ENCODE measurements at regions not wholly inside any gene's neighbourhood (a gene's known extent, or its start where the extent isn't known, plus 50 kb on each side); places are given as distances from the start of the nearest gene placed in this dataset.
A peak's percentile ranks its signal among the peaks of the same experiment; 100 is the strongest.

GRCh38 chr5:77143998-77144836 is 57.1 kb upstream of the ZBED3 start:
- TF ChIP-seq CTCF (conservative IDR thresholded peaks at IDR 0.05; ENCODE audit: low read depth in 2 of 2): peak; percentile 85 to 91
- no peak for TF ChIP-seq ZNF114 (CRISPR knock-in tag; IDR thresholded peaks at IDR 0.05)
- no peak for TF ChIP-seq CREB1 (CRISPR knock-in tag; IDR thresholded peaks at IDR 0.05; ENCODE audit: low read depth)
- no peak for TF ChIP-seq ZNF331 (CRISPR knock-in tag; IDR thresholded peaks at IDR 0.05; ENCODE audit: low read depth)
- no peak for TF ChIP-seq ZNF462 (CRISPR knock-in tag; IDR thresholded peaks at IDR 0.05)
- Histone ChIP-seq H3K79me2 (replicated peaks; ENCODE audit: insufficient read depth) (no peaks in the 10 kb centered on the region), H3K27ac (ENCODE audit: low read depth) (no peak overlapping the region), H3K4me3 (no peak overlapping the region), H3F3A (replicated peaks; ENCODE audit: low read depth) (no peaks in the 10 kb centered on the region), H3K4me1 (ENCODE audit: insufficient read depth) (no peaks in the 10 kb centered on the region), H2AFZ (no peak overlapping the region), H3K4me2 (no peak overlapping the region), H4K20me1 (replicated peaks; ENCODE audit: insufficient read depth) (no peaks in the 10 kb centered on the region), H3K9me2 (ENCODE audit: insufficient read depth) (no peaks in the 10 kb centered on the region), H3K36me3 (ENCODE audit: insufficient read depth) (no peaks in the 10 kb centered on the region), H3K27me3 (ENCODE audit: insufficient read depth) (no peaks in the 10 kb centered on the region)
- H3K9me3 Mint-ChIP-seq: no peaks in the 10 kb centered on the region
- H3K4me3 Mint-ChIP-seq: no peak overlapping the region
- DNase-seq (ENCODE audit: low spot score) (peak; percentile 86), ATAC-seq (peak; percentile 85)
- peak overlapping the region; percentile 42 for H3K27ac Mint-ChIP-seq
- H3K36me3 Mint-ChIP-seq (ENCODE audit: low read depth): no peaks in the 10 kb centered on the region
- peaks cover 9% of the 10 kb centered on the region; the same call in 2 of the 3 replicates for H3K4me1 Mint-ChIP-seq
- no peaks in the 10 kb centered on the region for H3K27me3 Mint-ChIP-seq (ENCODE audit: insufficient read depth, low read depth, poor library complexity)

Data from GM23338 (cell line).